Endodermal cell (in vitro differentiated cells): ENCODE measurements at regions not wholly inside any gene's neighbourhood (a gene's known extent, or its start where the extent isn't known, plus 50 kb on each side); places are given as distances from the start of the nearest gene placed in this dataset.
A peak's percentile ranks its signal among the peaks of the same experiment; 100 is the strongest.

Source experiments
- DNase-seq: peaks from one replicate; pipeline ENCODE4 v3.0.0-alpha.2; 2017
- H3K27ac ChIP-seq: 2 replicates; pipeline ENCODE4 v1.5.1; 2013; ENCODE audit warnings: mild to moderate bottlenecking, low read depth, low read length, moderate library complexity
- H3K27me3 ChIP-seq: 2 replicates; pipeline ENCODE4 v1.6.1; 2013; ENCODE audit warnings: mild to moderate bottlenecking, low read length, moderate library complexity; ENCODE audit not compliant: insufficient read depth, control insufficient read depth, poor library complexity, severe bottlenecking
- H3K36me3 ChIP-seq: 2 replicates; pipeline ENCODE4 v1.7.0; 2013; ENCODE audit warnings: mild to moderate bottlenecking, low read length, moderate library complexity; ENCODE audit not compliant: control insufficient read depth, insufficient read depth
- H3K4me1 ChIP-seq: one replicate; pipeline ENCODE4 v1.7.0; 2013; ENCODE audit warnings: low read length; ENCODE audit not compliant: control insufficient read depth, insufficient read depth
- H3K4me3 ChIP-seq: 2 replicates; pipeline ENCODE4 v1.5.1; 2013; ENCODE audit warnings: mild to moderate bottlenecking, low read length, moderate library complexity
- H3K9ac ChIP-seq: 2 replicates; pipeline ENCODE4 v1.6.1; 2013; ENCODE audit warnings: mild to moderate bottlenecking, low read length, moderate library complexity; ENCODE audit not compliant: poor library complexity, severe bottlenecking; ENCODE audit errors: extremely low read depth
- H3K9me3 ChIP-seq: 2 replicates; pipeline ENCODE4 v1.6.1; 2013; ENCODE audit warnings: mild to moderate bottlenecking, low read length, moderate library complexity; ENCODE audit not compliant: control insufficient read depth
- H3K27ac Mint-ChIP-seq: 2 replicates; pipeline ENCODE4 v1.8.0; 2020; ENCODE audit warnings: mixed read lengths
- H3K27me3 Mint-ChIP-seq: 2 replicates; pipeline ENCODE4 v1.8.0; 2021; ENCODE audit warnings: mild to moderate bottlenecking, mixed read lengths; ENCODE audit not compliant: insufficient read depth
- H3K36me3 Mint-ChIP-seq: 2 replicates; pipeline ENCODE4 v1.8.0; 2020; ENCODE audit warnings: low read depth, mixed read lengths
- H3K4me1 Mint-ChIP-seq: 2 replicates; pipeline ENCODE4 v1.8.0; 2020; ENCODE audit warnings: mixed read lengths
- H3K4me3 Mint-ChIP-seq: 2 replicates; pipeline ENCODE4 v1.8.0; 2020; ENCODE audit warnings: mild to moderate bottlenecking, moderate library complexity, mixed read lengths
- H3K9me3 Mint-ChIP-seq: 2 replicates; pipeline ENCODE4 v1.8.0; 2020; ENCODE audit warnings: mild to moderate bottlenecking, mixed read lengths
- WGBS, 2 experiments: methylation state at CpG; one replicate each; pipeline versions ENCODE4 v1.1.5 to v1.1.7; 2013; ENCODE audit warnings: missing lambda C conversion rate in 2 of 2, mixed read lengths in 1 of 2; ENCODE audit not compliant: insufficient coverage in 1 of 2, insufficient read length in 1 of 2; 5-methylcytosine and 5-hydroxymethylcytosine counted together
- TF ChIP-seq, protein P1 (sequence below): fragments of 200-600 bp; sonication (generic); conservative IDR thresholded peaks from 2 replicates; pipeline ENCODE4 v1.5.0; 2021; ENCODE audit warnings: antibody characterized with exemption, mild to moderate bottlenecking

DNA sequence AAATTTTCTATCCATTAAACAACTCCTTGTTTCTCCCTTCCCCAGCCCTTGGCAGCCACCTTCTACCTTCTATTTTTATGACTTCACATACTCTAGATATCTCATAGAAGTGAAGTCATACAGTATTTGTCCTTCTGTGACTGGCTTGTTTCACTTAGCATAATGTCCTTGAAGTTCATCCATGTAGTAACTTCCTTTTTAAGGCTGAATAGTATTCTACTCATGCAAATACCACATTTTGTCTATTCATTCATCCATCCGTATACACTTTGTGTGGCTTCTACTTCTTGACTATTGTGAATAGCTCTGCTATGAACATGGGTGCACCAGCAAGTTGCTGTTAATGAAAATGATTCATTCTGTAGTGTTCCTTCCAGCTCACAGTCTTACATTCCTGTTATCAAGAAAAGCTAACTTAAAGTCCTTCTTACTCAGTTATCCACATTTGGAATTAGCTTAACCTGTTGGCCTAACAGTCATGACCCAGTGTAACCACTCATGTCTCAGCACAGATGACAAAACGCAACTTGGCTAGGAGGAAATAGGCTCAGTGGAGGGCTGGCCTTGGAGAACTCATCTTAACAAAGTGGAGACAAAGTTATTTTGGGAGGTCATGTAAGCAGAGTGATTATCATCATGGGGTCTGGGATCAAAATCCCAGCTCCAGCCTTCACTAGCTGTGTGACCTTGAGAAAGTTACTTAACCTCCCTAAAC lies 129.7 kb upstream of the MAP3K1 start:
- Histone ChIP-seq H3K4me1 (no peaks in the 10 kb centered on the region), H3K27me3 (no peaks in the 10 kb centered on the region), H3K27ac (no peak overlapping the region), H3K36me3 (no peaks in the 10 kb centered on the region), H3K9me3 (no peaks in the 10 kb centered on the region), H3K9ac (no peak overlapping the region), H3K4me3 (no peak overlapping the region)
- TF ChIP-seq, protein P1, sequence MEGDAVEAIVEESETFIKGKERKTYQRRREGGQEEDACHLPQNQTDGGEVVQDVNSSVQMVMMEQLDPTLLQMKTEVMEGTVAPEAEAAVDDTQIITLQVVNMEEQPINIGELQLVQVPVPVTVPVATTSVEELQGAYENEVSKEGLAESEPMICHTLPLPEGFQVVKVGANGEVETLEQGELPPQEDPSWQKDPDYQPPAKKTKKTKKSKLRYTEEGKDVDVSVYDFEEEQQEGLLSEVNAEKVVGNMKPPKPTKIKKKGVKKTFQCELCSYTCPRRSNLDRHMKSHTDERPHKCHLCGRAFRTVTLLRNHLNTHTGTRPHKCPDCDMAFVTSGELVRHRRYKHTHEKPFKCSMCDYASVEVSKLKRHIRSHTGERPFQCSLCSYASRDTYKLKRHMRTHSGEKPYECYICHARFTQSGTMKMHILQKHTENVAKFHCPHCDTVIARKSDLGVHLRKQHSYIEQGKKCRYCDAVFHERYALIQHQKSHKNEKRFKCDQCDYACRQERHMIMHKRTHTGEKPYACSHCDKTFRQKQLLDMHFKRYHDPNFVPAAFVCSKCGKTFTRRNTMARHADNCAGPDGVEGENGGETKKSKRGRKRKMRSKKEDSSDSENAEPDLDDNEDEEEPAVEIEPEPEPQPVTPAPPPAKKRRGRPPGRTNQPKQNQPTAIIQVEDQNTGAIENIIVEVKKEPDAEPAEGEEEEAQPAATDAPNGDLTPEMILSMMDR = no peak
- Mint-ChIP-seq H3K4me3 (no peak overlapping the region), H3K36me3 (no peaks in the 10 kb centered on the region), H3K27ac (no peak overlapping the region), H3K9me3 (no peaks in the 10 kb centered on the region), H3K27me3 (peaks cover 1% of the 10 kb centered on the region), H3K4me1 (peaks cover 11% of the 10 kb centered on the region)
- DNase-seq = no peak
- WGBS, 2 experiments = 97 to 100% methylated on average over 1 to 2 of the region's 2 CpGs

- no peaks in the 10 kb centered on the region for H3K9me3 ChIP-seq
- no peak overlapping the region for H3K27ac Mint-ChIP-seq
- H3K27me3 Mint-ChIP-seq = peaks cover 2% of the 10 kb centered on the region
- no peaks in the 10 kb centered on the region for H3K36me3 Mint-ChIP-seq
- no peaks in the 10 kb centered on the region for H3K4me1 ChIP-seq
- H3K27me3 ChIP-seq = no peaks in the 10 kb centered on the region
- 82 to 85% methylated on average over 3 of the region's 3 CpGs for WGBS, 2 experiments
- no peak overlapping the region for H3K4me3 Mint-ChIP-seq
- H3K4me3 ChIP-seq = no peak overlapping the region
- H3K36me3 ChIP-seq = no peaks in the 10 kb centered on the region
- peak; percentile 65 for DNase-seq
- H3K9ac ChIP-seq = no peak overlapping the region
- peaks cover 11% of the 10 kb centered on the region for H3K4me1 Mint-ChIP-seq
- TF ChIP-seq, protein P1 = no peak
- H3K9me3 Mint-ChIP-seq = no peaks in the 10 kb centered on the region
- H3K27ac ChIP-seq = no peak overlapping the region
These were observed 131.2 kb upstream of the MAP3K1 start for GRCh38 chr5:56684159-56684558.

GRCh38 chr5:56683733-56684132 lies 131.6 kb upstream of the MAP3K1 start:
- Mint-ChIP-seq H3K9me3 (no peaks in the 10 kb centered on the region), H3K36me3 (no peaks in the 10 kb centered on the region), H3K27ac (no peak overlapping the region), H3K4me3 (no peak overlapping the region), H3K27me3 (peaks cover 2% of the 10 kb centered on the region), H3K4me1 (peaks cover 11% of the 10 kb centered on the region)
- H3K27me3 ChIP-seq = no peaks in the 10 kb centered on the region
- H3K9me3 ChIP-seq = no peaks in the 10 kb centered on the region
- DNase-seq = no peak
- TF ChIP-seq, protein P1 = no peak
- WGBS, 2 experiments = 89 to 96% methylated on average over 2 of the region's 2 CpGs
- no peak overlapping the region for H3K4me3 ChIP-seq
- H3K4me1 ChIP-seq = no peaks in the 10 kb centered on the region
- no peak overlapping the region for H3K9ac ChIP-seq
- no peak overlapping the region for H3K27ac ChIP-seq
- H3K36me3 ChIP-seq = no peaks in the 10 kb centered on the region
